HG03342 (cell line): ENCODE measurements at regions not wholly inside any gene's neighbourhood (a gene's known extent, or its start where the extent isn't known, plus 50 kb on each side); places are given as distances from the start of the nearest gene placed in this dataset.

Experiments used
- ATAC-seq: cut with Tn5 transposase; IDR thresholded peaks from one replicate; pipeline ENCODE4 v1.9.1; 2021; ENCODE audit warnings: mild to moderate bottlenecking, moderate library complexity; ENCODE audit not compliant: unreplicated experiment

GRCh38 chr1:113255720-113256347, 134.5 kb upstream of the MAGI3 start:
- ATAC-seq = no peak

- ATAC-seq = no peak
Measured at GRCh38 chr1:113256348-113256729, 134.0 kb upstream of the MAGI3 start.

GRCh38 chr1:113259988-113260387, 130.3 kb upstream of the MAGI3 start:
- ATAC-seq = no peak

- no peak for ATAC-seq
Measured at GRCh38 chr1:113265196-113265595, 125.1 kb upstream of the MAGI3 start.

DNA sequence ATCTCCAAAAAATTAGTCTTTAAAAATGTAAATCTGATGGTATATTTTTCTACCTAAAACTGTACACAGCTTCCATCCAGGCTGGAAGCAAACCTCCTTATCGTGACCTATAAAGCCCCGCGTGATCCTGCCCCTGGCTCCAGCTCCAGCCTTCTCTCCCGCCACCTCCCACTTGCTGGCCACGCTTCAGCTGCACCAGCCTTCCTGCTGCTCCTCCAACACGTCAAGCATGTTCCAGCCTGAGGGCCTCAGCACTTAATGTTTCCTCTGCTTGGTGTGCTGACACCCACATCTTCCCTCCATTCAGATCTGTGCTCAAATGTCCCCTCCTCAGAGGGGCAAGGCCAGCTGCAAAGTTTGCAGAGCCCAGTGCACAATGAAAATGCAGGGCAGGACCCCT, 123.5 kb upstream of the MAGI3 start:
- ATAC-seq = no peak

- no peak for ATAC-seq
Measured at GRCh38 chr1:113269168-113269963, 120.9 kb upstream of the MAGI3 start.

DNA sequence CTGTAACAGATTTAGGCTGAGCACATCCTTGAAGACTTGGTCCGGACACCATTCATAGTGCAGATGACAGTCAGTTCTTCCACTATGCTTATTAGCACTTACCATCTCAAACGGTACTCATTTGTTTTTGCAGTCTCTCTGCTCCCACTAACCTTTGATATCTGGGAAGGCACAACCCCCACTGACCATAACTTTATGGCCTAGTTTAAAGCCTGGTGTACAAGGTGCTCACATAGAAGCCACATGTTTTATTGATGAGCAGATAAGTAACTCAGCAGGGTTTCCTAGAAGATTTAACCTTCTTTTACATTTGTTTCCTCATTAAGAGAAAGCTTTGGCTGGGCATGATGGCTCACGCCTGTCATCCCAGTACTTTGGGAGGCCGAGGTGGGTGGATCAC, 119.3 kb upstream of the MAGI3 start:
- no peak for ATAC-seq

DNA sequence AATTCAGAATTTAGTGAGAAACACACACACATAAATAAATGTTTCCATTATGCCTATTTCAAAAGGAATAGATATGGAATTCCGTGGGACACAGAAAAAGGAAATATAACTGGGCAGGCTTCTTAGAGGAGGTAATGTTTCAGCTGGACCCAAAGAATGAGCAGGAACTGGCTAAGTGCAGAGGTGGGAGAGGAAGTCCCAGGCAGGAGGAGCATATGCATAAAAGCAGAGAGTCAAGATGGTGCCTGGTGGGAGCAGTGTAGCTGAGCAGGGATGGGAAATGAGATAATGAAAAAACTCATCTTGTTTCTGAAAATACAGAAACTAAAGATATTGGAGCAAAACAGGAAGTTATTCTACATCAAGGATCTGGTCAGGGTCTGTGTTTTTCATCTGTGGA, 115.2 kb upstream of the MAGI3 start:
- ATAC-seq = no peak

DNA sequence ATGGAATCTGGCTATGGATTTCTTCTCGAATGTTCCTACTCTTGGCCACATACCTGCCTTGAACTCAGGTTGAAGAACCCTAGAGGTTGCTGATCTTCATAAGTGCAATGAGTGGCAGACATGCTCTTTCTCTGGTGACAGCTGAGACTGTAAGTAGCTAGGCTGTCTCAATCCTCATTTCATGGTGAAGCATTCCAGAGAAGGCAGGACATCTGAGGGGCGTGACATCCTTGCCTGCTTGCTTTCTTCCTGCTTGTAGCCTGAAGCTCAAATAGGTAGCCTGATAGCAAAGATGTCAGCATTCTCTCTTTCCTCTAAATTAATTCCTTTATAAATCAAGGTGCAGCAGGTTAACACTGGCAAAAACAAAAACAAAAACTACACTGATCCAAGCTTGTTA, 114.6 kb upstream of the MAGI3 start:
- no peak for ATAC-seq

GRCh38 chr1:113276507-113276906, 113.8 kb upstream of the MAGI3 start:
- ATAC-seq = no peak

DNA sequence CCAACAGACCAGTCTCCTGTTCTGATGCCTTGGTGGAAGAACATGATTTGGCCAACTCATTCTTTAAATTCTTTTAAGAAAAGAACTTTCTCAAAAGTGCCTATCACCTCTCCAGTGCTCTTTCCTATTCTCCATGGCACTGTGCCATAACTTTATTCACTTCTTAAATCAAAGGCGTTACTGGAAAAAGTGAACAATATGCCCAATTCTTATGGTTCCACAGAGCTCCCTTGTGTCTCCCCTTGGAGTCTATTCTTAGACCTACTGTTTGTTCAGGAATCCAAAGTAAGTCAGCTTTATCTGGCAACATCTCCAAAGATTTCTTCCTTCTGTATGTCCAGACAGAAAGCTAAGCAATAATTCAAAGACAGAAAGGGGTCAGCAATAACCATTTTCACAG, 111.9 kb upstream of the MAGI3 start:
- ATAC-seq = no peak

- ATAC-seq = no peak
Measured at GRCh38 chr1:113278777-113279176, 111.5 kb upstream of the MAGI3 start.

DNA sequence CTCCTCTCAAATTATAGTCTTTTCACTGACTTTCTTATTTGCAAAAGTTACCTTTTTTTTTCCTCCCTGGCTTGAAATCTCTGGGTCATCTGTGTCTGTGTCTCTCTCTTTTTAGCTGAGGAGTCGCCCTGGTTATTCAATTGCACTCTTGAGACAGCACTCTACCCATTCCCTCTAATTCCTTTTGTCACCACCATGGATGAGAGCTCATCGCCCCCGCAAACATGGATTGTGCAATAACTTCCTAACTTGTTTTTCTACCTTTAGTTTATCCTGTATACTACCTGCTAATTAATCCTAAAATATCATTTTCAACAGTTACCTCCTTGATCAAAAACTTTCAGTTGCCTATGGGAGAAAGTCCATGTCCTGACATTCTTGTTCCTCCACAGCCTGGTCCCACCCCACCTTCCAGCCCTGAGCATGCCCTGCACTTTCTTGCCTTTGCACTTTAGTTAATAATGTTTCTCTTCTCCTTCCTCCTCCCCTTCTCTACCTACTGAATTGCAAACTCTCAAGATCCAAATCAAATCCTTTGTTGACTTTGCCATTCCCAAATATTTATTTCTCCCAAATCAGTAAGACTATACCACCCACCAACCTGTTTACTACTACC, 110.4 kb upstream of the MAGI3 start:
- no peak for ATAC-seq

- no peak for ATAC-seq
Measured at GRCh38 chr1:113280581-113280980, 109.7 kb upstream of the MAGI3 start.

- no peak for ATAC-seq
Measured at GRCh38 chr1:113281550-113281949, 108.8 kb upstream of the MAGI3 start.

- ATAC-seq = no peak
Measured at GRCh38 chr1:113282008-113282892, 108.1 kb upstream of the MAGI3 start.

GRCh38 chr1:113282893-113283285, 107.4 kb upstream of the MAGI3 start:
- ATAC-seq = no peak

GRCh38 chr1:113283914-113284313, 106.4 kb upstream of the MAGI3 start:
- ATAC-seq = no peak

DNA sequence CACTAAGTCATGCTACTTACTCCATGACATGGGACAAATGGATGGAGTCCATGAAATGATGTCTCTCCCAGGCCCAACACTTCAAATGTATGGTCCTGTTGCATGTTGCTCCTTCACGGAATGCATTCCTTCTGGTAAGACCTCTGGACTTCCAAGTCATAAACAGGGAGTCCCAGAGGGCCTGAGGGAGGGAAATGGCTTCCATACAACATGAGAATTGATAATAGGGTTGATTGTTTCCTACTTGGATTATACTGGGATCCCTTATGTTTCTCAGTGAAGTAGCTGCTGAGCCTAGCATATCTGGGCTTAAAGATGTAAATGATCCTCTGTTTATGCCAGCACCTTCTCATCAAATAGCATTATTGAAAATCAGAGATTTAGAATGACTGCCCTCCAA, 104.2 kb upstream of the MAGI3 start:
- no peak for ATAC-seq

DNA sequence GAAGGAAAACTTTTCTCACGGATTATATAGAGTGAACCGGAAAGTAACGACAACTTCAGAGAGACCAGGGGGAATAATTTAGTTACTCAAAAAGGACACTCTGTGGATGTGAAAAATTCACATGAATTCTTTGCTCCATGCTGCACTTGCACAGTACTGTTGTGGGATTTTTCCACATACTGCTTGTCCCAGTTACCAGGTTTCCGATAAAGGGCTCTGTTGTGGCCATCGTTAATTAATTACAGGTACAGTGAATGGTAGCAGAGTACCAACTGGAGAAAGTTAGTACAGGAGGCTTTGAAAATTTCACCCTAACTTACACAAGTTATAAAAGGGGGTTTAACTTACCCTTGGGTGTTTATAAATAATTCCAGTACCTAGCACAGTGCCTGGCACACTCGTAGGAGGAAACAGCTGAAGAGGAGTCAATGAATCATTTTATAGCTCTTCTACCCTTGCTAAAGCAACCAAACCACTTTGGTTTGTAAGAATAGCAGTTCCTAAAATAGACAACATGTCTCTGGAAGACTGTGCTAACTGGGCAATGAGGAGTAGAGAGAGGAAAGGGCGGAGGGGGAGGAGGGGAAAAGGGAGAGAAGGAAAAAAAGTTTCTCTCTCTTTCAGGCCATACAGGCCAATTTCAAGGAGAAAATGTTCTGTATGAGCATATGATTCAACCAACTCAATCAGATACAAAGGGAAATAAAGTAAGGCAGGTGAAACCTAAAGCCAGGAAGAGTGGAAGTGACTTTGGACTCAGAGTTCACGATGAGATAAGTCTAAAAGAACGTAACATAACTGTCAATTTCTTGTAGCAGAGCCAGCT, 98.3 kb upstream of the MAGI3 start:
- no peak for ATAC-seq
